ENCODE measurements at regions not wholly inside any gene's neighbourhood (a gene's known extent, or its start where the extent isn't known, plus 50 kb on each side); places are given as distances from the start of the nearest gene placed in this dataset.

GRCh38 chr6:144510859-144511258, 225.7 kb downstream of the UTRN start:
- no peak for TF ChIP-seq CTCF (IDR thresholded peaks at IDR 0.05; ENCODE audit: insufficient read depth in 1 of 2, low read depth in 1 of 2, low read length in 1 of 2, severe bottlenecking in 1 of 2, unreplicated experiment in 1 of 2)
- peaks cover 54% of the 10 kb centered on the region for H3K36me3 Mint-ChIP-seq (ENCODE audit: insufficient read depth, unreplicated experiment)
- CTCF ChIA-PET: no interaction called here
- peaks cover 5% of the 10 kb centered on the region for H3K9me3 Mint-ChIP-seq (ENCODE audit: unreplicated experiment)
- Histone ChIP-seq H3K4me1 (no peaks in the 10 kb centered on the region), H3K36me3 (ENCODE audit: control insufficient read depth, insufficient read depth, low read length) (no peaks in the 10 kb centered on the region), H3K4me3 (ENCODE audit: low read depth, low read length) (no peak overlapping the region), H3K27me3 (replicated peaks; ENCODE audit: control insufficient read depth, insufficient read depth, low read length) (no peaks in the 10 kb centered on the region), H3K9me3 (no peaks in the 10 kb centered on the region)
- peaks cover 4% of the 10 kb centered on the region for H3K4me1 Mint-ChIP-seq (ENCODE audit: low read depth, unreplicated experiment)
- H3K27me3 Mint-ChIP-seq (ENCODE audit: insufficient read depth, unreplicated experiment): no peaks in the 10 kb centered on the region
- H3K27ac Mint-ChIP-seq (ENCODE audit: unreplicated experiment): no peak overlapping the region
- intact Hi-C loops (cut with micrococcal nuclease; ENCODE audit: unreplicated experiment): no loop called here
- DNase-seq: no peak
- no peak overlapping the region for H3K4me3 Mint-ChIP-seq (ENCODE audit: unreplicated experiment)
- POLR2A ChIA-PET: no interaction called here
- BruUV-seq (replicated peaks): no TSS peak

GRCh38 chr6:144515761-144516160, 230.6 kb downstream of the UTRN start:
- no TSS peak for BruUV-seq (replicated peaks)
- CTCF ChIA-PET: no interaction called here
- Mint-ChIP-seq H3K4me1 (ENCODE audit: low read depth, unreplicated experiment) (no peaks in the 10 kb centered on the region), H3K4me3 (ENCODE audit: unreplicated experiment) (no peak overlapping the region), H3K36me3 (ENCODE audit: insufficient read depth, unreplicated experiment) (peaks cover 72% of the 10 kb centered on the region), H3K9me3 (ENCODE audit: unreplicated experiment) (no peaks in the 10 kb centered on the region), H3K27ac (ENCODE audit: unreplicated experiment) (no peak overlapping the region), H3K27me3 (ENCODE audit: insufficient read depth, unreplicated experiment) (no peaks in the 10 kb centered on the region)
- no peak for DNase-seq
- no peak for TF ChIP-seq CTCF (IDR thresholded peaks at IDR 0.05; ENCODE audit: insufficient read depth in 1 of 2, low read depth in 1 of 2, low read length in 1 of 2, severe bottlenecking in 1 of 2, unreplicated experiment in 1 of 2)
- POLR2A ChIA-PET: no interaction called here
- Histone ChIP-seq H3K36me3 (ENCODE audit: control insufficient read depth, insufficient read depth, low read length) (no peaks in the 10 kb centered on the region), H3K9me3 (no peaks in the 10 kb centered on the region), H3K27me3 (replicated peaks; ENCODE audit: control insufficient read depth, insufficient read depth, low read length) (no peaks in the 10 kb centered on the region), H3K4me3 (ENCODE audit: low read depth, low read length) (no peak overlapping the region), H3K4me1 (no peaks in the 10 kb centered on the region)
- intact Hi-C loops (cut with micrococcal nuclease; ENCODE audit: unreplicated experiment): no loop called here

- no TSS peak for BruUV-seq (replicated peaks)
- DNase-seq: no peak
- Mint-ChIP-seq H3K36me3 (ENCODE audit: insufficient read depth, unreplicated experiment) (peaks cover 73% of the 10 kb centered on the region), H3K9me3 (ENCODE audit: unreplicated experiment) (no peaks in the 10 kb centered on the region), H3K27ac (ENCODE audit: unreplicated experiment) (no peak overlapping the region), H3K4me3 (ENCODE audit: unreplicated experiment) (no peak overlapping the region), H3K4me1 (ENCODE audit: low read depth, unreplicated experiment) (no peaks in the 10 kb centered on the region), H3K27me3 (ENCODE audit: insufficient read depth, unreplicated experiment) (no peaks in the 10 kb centered on the region)
- Histone ChIP-seq H3K4me1 (no peaks in the 10 kb centered on the region), H3K4me3 (ENCODE audit: low read depth, low read length) (no peak overlapping the region), H3K36me3 (ENCODE audit: control insufficient read depth, insufficient read depth, low read length) (no peaks in the 10 kb centered on the region), H3K9me3 (no peaks in the 10 kb centered on the region), H3K27me3 (replicated peaks; ENCODE audit: control insufficient read depth, insufficient read depth, low read length) (no peaks in the 10 kb centered on the region)
- intact Hi-C loops (cut with micrococcal nuclease; ENCODE audit: unreplicated experiment): no loop called here
- TF ChIP-seq CTCF (IDR thresholded peaks at IDR 0.05; ENCODE audit: insufficient read depth in 1 of 2, low read depth in 1 of 2, low read length in 1 of 2, severe bottlenecking in 1 of 2, unreplicated experiment in 1 of 2): no peak
- ChIA-PET CTCF (no interaction called here), POLR2A (no interaction called here)
These were observed 234.3 kb downstream of the UTRN start for GRCh38 chr6:144519426-144519825.
